GM06990 (cell line): ENCODE measurements at regions not wholly inside any gene's neighbourhood (a gene's known extent, or its start where the extent isn't known, plus 50 kb on each side); places are given as distances from the start of the nearest gene placed in this dataset.

ENCODE experiments used
- DNase-seq: peaks from one replicate; pipeline ENCODE4 v3.0.0-alpha.2; 2011; ENCODE audit not compliant: insufficient read length; ENCODE audit errors: extremely low read depth
- H3K27me3 ChIP-seq: replicated peaks from 2 replicates; pipeline ENCODE4 v1.6.0; 2011; ENCODE audit warnings: low read length; ENCODE audit not compliant: control insufficient read depth, insufficient read depth
- H3K36me3 ChIP-seq: 2 replicates; pipeline ENCODE4 v1.5.1; 2011; ENCODE audit warnings: low read length; ENCODE audit not compliant: control insufficient read depth, insufficient read depth
- H3K4me3 ChIP-seq: replicated peaks from 2 replicates; pipeline ENCODE4 v1.5.1; 2011; ENCODE audit warnings: low read depth, mild to moderate bottlenecking, control low read depth, low read length
- CTCF ChIP-seq: IDR thresholded peaks from 2 replicates; pipeline ENCODE4 v1.5.1; 2011; ENCODE audit warnings: low read length, control low read depth, mild to moderate bottlenecking, inconsistent platforms; ENCODE audit not compliant: insufficient read depth, poor library complexity, severe bottlenecking

GRCh38 chr1:175882192-175882591, 138.8 kb upstream of the TNR start:
- TF ChIP-seq CTCF: no peak
- Histone ChIP-seq H3K27me3 (no peaks in the 10 kb centered on the region), H3K4me3 (no peak overlapping the region), H3K36me3 (no peaks in the 10 kb centered on the region)
- DNase-seq: no peak

GRCh38 chr1:175881246-175881976, 138.0 kb upstream of the TNR start:
- TF ChIP-seq CTCF: no peak
- Histone ChIP-seq H3K36me3 (no peaks in the 10 kb centered on the region), H3K27me3 (no peaks in the 10 kb centered on the region), H3K4me3 (no peak overlapping the region)
- no peak for DNase-seq

- DNase-seq: no peak
- no peaks in the 10 kb centered on the region for H3K27me3 ChIP-seq
- no peak overlapping the region for H3K4me3 ChIP-seq
- no peak for TF ChIP-seq CTCF
- no peaks in the 10 kb centered on the region for H3K36me3 ChIP-seq
These were observed 135.4 kb upstream of the TNR start for GRCh38 chr1:175878775-175879174.

- Histone ChIP-seq H3K27me3 (no peaks in the 10 kb centered on the region), H3K4me3 (no peak overlapping the region), H3K36me3 (no peaks in the 10 kb centered on the region)
- TF ChIP-seq CTCF: no peak
- DNase-seq: no peak
These were observed 134.7 kb upstream of the TNR start for GRCh38 chr1:175877939-175878737.

GRCh38 chr1:175875556-175875955, 132.2 kb upstream of the TNR start:
- no peak for TF ChIP-seq CTCF
- H3K27me3 ChIP-seq: no peaks in the 10 kb centered on the region
- H3K4me3 ChIP-seq: no peak overlapping the region
- H3K36me3 ChIP-seq: no peaks in the 10 kb centered on the region
- DNase-seq: no peak

- H3K36me3 ChIP-seq: no peaks in the 10 kb centered on the region
These were observed 130.7 kb upstream of the TNR start for GRCh38 chr1:175874081-175874480.

More at GRCh38 chr1:175874081-175874480, 130.7 kb upstream of the TNR start:
- Histone ChIP-seq H3K27me3 (no peaks in the 10 kb centered on the region), H3K4me3 (no peak overlapping the region)
- TF ChIP-seq CTCF: no peak
- no peak for DNase-seq
